ENCODE measurements at regions not wholly inside any gene's neighbourhood (a gene's known extent, or its start where the extent isn't known, plus 50 kb on each side); places are given as distances from the start of the nearest gene placed in this dataset.

GRCh38 chr2:59957504-59957903, 596.0 kb downstream of the BCL11A start:
- no peak for DNase-seq

GRCh38 chr2:59956981-59957380, 596.5 kb downstream of the BCL11A start:
- no peak for DNase-seq

GRCh38 chr2:59947917-59948541, 605.4 kb downstream of the BCL11A start:
- no peak for DNase-seq

GRCh38 chr2:59947209-59947608, 606.2 kb downstream of the BCL11A start:
- DNase-seq, result no peak

GRCh38 chr2:59939236-59939635, 614.2 kb downstream of the BCL11A start:
- no peak for DNase-seq

- no peak for DNase-seq
These were observed 615.3 kb downstream of the BCL11A start for GRCh38 chr2:59938181-59938580.

- no peak for DNase-seq
These were observed 617.4 kb downstream of the BCL11A start for GRCh38 chr2:59936048-59936447.

GRCh38 chr2:59935005-59935404, 618.4 kb downstream of the BCL11A start:
- no peak for DNase-seq

- no peak for DNase-seq
These were observed 619.5 kb downstream of the BCL11A start for GRCh38 chr2:59933948-59934347.

GRCh38 chr2:59932341-59932740, 621.1 kb downstream of the BCL11A start:
- DNase-seq, result no peak

- DNase-seq, result no peak
These were observed 623.0 kb downstream of the BCL11A start for GRCh38 chr2:59930430-59930829.

- no peak for DNase-seq
These were observed 626.7 kb downstream of the BCL11A start for GRCh38 chr2:59926731-59927130.

GRCh38 chr2:59925321-59925720, 628.1 kb downstream of the BCL11A start:
- no peak for DNase-seq

- no peak for DNase-seq
These were observed 629.1 kb downstream of the BCL11A start for GRCh38 chr2:59924346-59924745.

- no peak for DNase-seq
These were observed 631.0 kb downstream of the BCL11A start for GRCh38 chr2:59922450-59922849.

GRCh38 chr2:59921743-59922142, 631.7 kb downstream of the BCL11A start:
- no peak for DNase-seq

- no peak for DNase-seq
These were observed 632.5 kb downstream of the BCL11A start for GRCh38 chr2:59920961-59921360.

- no peak for DNase-seq
These were observed 633.1 kb downstream of the BCL11A start for GRCh38 chr2:59920307-59920706.

GRCh38 chr2:59919579-59919978, 633.9 kb downstream of the BCL11A start:
- DNase-seq, result no peak

- no peak for DNase-seq
These were observed 641.4 kb downstream of the BCL11A start for GRCh38 chr2:59912042-59912441.

- DNase-seq, result no peak
These were observed 643.3 kb downstream of the BCL11A start for GRCh38 chr2:59910166-59910565.

GRCh38 chr2:59909147-59909546, 644.3 kb downstream of the BCL11A start:
- no peak for DNase-seq

GRCh38 chr2:59905731-59906130, 647.7 kb downstream of the BCL11A start:
- no peak for DNase-seq

- no peak for DNase-seq
These were observed 649.4 kb downstream of the BCL11A start for GRCh38 chr2:59903994-59904544.
